GM19397 (cell line): ENCODE measurements at regions not wholly inside any gene's neighbourhood (a gene's known extent, or its start where the extent isn't known, plus 50 kb on each side); places are given as distances from the start of the nearest gene placed in this dataset.

ENCODE experiments used
- ATAC-seq: cut with Tn5 transposase; IDR thresholded peaks from one replicate; pipeline ENCODE4 v1.9.1; 2021; ENCODE audit warnings: mild to moderate bottlenecking, moderate library complexity; ENCODE audit not compliant: unreplicated experiment

DNA sequence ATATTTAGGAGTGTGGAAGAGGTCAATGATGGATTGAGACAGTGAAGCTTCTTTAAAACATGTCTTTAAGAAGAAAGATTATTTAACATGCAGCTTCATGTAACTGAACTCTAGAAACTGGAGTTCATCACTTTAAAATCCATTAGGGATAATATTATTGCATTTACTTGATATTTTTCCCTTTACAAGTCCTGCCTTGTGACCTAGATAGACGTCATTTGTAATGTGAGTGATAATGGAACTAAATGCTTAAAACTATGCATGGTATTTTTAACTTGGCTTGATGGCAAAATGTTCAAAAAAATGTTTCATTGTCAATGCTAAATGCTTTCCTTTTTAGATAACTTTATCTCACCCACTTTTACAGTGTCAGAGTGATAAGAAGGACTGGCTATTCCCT lies 723.7 kb downstream of the RWDD3 start:
- ATAC-seq, result no peak

DNA sequence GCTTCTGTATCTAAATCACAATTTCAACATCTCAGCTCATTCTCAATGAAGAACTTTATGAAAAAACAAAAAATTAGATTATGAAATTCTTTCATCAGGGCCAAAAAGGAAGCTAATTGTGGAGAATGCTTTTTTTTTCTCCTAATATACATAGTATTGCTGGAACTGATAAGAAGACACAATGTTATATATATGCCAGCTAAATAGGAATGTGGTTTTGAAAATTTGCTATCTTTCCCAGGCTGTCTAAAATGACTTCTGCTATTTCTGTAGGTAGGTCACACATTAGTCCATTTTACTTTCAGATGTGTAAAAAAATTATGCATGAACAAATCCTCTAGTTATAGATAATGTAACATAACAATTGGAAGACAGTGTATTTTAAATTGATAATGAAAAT lies 732.9 kb downstream of the RWDD3 start:
- ATAC-seq, result no peak

DNA sequence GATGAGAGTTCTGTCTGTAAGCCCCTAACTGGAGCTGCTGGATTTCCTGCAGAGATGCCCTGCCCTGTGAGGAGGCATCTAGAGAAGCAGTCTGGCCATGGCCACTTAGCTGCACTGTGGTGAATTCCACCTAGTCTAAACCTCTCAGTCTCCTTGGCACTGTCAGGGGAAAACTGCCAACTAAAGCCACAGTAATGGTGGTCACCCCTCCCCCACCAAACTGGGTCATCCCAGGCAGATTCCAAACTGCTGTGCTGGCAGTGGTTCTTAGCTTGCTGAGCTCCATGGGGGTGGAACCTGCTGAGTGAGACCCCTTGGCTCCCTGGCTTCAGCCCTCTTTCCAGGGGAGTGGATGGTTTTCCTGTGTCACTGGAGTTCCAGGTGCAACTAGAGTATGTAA lies 740.6 kb downstream of the RWDD3 start:
- ATAC-seq, result no peak

DNA sequence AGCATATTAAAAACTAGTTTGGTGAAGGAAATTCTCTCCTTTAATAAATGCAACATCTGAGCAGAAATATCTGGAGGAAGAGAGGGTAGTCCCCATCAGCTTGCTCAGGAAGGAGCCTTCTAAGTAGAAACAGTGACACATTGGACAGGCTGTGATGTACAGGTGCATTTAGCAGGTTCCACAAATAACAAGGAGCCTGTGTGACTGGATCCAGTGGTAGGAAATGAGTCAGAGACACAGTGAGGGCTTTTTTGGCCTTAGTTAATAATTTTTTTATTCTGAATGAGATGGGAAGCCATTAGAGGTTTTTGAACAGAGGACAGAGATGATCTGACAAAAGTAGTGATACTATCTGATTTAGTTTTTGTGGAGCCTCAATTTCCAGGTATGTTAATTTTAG lies 738.9 kb upstream of the PTBP2 start:
- ATAC-seq, result no peak

DNA sequence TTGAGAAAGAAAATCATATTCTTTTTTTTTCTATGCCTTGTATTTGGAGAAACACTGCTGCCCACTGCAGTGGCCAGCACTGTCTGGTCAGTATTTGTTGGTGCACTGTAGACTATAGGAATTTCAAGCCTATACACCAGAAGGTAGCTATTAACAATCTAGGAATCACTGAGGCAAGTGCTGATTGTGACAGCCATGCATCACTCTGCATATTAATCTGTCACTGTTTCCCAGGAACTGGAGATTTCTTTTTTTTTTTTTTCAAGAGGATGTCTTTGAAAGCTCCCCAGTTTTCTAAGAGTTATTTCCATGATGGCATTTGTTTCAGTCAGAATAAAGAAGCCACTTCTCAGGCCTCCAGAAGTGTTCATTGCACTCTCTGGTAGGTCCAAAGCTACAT lies 737.8 kb upstream of the PTBP2 start:
- no peak for ATAC-seq

DNA sequence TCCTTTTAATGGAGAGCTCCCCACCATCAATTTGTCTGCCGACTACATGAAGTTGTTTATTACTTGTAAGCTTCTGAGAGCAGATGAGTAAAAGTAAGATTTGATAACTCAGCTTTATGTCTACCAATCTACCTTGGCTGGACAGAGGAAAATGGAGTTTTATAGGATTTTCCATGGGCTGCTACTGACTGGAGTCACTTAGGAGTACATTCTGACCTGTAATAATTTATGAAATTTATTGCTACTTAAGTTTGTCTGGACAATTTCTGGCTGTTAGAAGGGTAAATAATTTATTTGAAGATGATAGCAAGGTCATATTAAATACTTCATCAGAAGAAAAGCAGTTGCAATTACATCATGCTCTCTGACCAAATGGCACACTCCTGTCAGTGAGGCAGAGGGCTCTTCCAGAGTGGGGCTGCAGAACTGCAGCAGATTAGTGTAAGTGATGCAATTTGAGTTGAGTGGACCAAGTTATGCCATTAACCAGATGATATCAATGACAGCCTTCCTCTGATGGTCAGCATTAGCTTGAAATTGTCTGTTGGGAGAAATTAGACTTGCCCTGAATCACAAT lies 736.7 kb upstream of the PTBP2 start:
- no peak for ATAC-seq

DNA sequence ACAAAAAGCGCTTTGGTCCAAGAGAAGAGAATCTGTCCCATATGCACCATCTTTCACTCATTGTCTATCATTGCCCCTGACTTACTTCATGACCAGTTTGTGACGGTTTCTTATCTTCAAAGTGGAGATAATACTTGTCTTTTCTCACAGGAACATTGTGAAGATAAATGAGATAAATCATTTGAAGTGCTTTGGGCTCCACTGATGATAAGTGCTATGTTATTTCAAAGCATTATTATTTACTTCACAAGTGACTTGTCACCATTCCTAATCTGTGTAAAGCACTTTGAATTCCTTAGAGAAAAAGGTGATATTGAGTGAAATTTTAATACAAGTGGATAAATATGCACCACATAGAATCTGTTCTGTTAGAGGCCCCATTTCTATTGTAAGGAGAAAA lies 731.6 kb upstream of the PTBP2 start:
- no peak for ATAC-seq

DNA sequence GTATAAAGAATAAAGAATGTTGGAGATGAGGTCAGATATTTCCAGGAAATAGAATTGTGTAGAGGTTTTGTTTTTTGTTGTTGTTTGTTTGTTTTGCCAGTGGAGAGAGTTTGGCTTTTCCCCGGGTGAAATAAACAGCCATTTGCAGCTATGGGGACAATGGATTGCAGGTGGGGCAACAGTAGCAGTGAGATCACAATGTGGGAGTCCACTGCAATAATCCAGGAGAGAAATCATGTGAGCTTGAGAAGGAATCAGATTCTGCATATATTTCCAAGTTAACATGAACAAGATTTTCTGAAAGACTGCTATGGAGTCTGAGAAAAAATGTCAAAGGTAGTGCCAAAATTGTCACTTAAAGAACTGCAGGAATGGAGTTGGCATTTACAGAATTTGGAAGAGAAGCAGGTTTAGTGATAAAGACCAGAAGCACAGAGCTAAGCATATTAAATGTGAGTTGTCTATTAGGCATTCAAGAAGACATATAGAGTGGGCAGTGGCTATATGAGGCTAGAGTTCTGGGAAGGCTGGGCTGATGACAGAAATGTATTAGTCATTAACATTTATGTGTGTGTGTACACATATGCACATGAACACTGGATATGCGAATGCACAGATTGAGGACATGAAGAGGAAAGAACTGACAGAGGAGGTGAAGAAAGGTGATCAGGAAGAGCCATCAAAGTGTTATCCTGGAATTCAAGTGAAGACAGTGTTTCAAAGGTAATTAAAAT lies 729.6 kb upstream of the PTBP2 start:
- ATAC-seq, result no peak

DNA sequence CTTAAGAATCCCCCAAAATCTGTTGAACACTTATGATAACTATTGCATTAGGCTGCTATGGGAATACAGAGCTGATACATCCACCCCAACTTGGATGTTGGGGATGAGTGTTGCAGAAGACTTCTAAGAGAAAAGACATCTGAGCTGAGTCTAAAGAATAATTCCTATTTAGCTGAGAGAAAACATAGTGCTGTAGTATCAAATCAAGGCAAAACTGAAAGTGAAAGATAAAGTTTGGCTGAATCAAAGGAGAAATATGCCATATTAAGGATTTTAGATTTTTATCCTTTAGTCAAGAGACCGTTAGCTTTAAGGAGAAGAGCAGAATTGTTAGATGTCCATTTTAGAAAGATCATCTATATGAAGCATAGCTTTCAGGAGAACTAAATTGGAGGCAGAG lies 726.9 kb upstream of the PTBP2 start:
- ATAC-seq, result no peak

DNA sequence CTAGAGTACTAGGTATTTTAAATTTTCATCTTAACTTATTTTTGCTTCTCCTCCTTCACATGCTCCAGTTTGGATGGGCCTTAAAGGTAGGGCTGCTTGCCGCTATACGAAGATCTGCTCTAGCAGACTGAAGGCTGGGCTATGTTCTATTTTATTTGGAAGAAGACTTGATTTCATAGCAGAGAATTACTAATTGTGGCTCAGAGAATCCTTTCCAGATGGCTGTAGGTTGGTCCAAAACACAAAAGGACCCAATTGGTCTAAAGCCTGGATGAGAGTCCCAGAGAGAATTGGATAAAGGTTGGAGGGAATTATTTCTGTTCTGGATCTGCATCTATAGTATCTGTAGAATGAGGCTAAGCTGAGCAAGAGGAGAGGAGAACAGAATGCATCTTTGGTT lies 719.4 kb upstream of the PTBP2 start:
- ATAC-seq, result no peak

DNA sequence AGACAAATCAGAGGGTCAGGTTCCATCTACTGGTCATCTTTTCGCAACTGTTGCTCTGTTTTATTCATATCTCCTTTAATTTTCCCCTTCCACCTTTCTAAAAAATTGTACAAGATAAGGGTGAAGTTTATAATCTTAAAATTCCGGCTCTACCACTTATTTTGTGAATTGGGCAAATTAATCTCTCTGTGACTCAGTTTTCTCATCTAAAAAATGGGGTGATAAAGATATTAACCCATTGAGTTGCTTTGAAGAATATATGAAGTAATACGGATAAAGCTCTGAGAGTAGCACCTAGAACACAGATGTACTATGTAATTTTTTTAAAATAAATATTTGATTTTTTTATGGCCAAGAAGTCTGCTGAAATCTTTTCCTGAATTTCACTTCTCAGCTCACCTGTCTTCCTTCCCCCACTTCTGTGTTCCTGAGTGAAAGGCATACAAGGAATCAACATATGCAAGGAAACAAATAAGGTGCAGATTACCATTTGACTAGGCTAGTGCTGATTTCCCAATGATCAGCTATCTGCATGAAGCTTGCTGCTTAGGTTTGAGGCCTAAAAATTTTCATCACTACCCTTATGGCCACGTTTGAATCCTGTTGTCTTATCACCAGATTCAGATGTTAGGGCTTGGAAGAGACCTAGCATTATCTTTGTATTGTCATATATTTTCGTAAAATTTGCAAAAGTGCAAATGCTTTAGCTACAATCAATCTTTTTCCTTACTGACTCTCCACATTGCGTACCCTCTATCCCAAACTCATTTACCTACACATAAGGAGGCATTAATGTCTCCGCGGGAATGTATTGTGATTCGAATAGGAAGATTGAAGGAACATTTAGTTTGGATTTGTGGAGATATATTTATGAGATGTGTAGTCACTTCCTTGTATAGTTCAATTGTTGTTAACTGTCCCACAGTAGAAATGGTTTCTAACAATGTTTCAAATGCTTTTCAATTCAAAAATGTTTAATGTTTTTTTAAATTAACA lies 718.3 kb upstream of the PTBP2 start:
- ATAC-seq, result no peak

DNA sequence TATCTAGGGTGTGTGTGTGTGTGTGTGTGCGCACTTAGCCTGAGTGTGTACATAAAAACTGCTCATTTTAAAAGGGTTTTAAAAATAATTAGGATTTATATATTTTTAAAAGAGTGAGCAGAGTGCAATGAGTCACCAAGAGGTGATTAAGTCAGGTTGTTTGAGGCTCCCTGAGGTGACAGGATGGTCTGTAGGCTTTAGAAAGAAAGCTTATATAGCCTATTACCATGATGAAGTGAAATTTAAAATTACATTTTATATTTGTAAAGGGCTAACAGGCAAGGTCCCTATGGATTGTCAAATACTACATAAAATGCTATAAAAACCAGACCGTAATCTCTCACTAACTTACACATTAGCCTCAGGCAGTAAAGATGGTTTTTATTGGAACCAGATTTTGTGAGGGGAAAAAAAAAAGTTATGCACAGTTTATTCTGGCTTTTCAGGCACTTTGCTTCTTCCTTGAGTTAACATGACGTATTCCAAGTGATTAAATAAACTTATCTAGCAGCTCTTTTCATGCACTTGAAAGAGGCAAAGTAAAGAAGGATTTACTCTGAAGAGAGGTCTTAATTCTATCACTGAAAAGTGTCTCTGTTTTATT lies 711.7 kb upstream of the PTBP2 start:
- ATAC-seq, result no peak

DNA sequence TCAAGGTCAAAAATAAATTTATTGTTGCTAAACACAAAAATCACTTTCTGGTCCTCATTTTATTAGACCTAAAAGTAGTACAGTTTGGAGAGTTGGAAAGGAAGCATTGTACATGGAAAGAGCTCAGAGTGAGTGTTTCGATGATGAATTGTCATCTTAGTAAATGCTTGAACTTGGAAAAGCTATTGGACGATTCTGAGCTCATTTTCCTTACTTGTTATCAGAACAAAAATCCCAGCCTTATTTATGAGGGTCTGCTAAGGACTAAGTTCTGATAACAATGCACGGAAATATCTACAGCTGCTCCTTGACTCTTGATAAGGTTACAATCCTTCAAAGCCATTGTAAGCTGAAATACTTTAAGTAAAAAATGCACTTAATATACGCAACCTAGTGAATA lies 710.0 kb upstream of the PTBP2 start:
- ATAC-seq, result no peak

DNA sequence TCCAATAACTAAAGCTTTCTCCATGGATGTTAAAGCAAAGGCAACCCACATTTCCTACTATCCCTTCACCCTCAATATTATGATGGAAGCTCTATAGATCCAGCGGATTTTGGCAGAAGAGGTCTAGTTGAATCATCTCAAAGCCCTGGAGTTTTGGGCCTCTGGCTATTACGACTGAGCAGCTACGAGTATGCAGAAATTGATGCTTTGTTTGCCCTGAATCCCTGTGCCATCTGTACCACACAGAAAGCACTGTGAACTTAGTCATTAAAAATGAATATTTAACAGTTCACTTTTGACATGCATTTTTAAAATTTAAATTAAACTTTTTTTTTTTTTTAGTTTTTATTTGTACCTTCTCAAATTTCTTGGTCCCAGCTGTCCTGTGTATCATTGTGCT lies 705.4 kb upstream of the PTBP2 start:
- ATAC-seq, result no peak

DNA sequence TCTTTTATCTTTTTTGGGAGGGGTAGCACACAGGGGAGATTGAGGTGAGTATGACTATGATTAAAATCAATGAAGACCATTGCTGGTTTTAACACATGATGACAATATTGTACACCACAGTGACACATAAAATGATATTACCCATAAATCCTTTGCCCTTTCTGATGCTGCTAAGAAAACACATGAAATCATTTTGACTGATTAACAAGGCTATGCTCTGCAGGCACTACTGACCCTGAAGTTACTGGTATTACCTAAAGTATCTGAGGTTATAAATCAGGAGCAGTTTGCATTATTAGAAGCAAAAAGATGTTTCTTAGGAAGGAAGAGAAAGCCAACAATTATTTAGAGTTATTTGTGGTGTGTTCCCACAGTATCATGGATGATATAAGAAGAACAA lies 701.2 kb upstream of the PTBP2 start:
- ATAC-seq, result no peak

DNA sequence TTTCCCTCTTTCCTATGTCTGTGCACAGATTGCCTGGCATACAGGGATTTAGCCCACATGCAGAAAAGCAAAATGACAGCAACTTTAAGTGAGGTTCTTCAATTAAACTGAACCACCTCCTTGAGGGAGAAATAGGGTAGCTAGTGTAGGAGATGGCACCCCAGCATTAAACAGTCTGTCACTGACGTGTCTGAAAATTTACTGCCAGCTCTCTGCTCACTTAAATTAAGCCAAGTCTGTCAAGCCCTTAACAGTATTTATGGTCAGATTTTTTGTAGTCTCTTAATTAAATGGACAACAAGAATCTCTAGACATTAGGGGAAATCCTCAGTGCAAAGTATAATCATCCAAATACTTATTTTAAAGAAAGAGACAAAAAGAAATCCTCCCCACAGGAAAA lies 696.5 kb upstream of the PTBP2 start:
- ATAC-seq, result no peak

DNA sequence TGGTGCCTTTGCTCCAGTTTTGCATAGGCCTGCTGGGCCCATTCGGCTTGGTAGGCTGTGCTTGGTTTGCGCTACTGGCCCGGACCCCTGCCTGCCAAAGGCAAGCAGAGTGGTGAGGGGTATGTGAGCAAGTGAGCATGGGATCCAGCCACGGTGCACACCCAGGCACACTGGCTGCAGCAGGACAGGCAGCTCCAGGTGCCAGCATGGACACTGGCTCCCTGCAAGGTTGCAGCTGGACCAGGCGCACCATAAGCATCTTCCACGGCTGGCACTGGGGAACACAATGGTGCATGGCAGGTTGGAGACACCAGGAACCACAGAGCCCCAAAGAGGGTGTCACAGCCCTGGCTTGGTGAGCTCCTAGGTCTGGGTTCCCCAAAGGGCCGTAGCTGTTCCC lies 693.5 kb upstream of the PTBP2 start:
- ATAC-seq, result no peak

DNA sequence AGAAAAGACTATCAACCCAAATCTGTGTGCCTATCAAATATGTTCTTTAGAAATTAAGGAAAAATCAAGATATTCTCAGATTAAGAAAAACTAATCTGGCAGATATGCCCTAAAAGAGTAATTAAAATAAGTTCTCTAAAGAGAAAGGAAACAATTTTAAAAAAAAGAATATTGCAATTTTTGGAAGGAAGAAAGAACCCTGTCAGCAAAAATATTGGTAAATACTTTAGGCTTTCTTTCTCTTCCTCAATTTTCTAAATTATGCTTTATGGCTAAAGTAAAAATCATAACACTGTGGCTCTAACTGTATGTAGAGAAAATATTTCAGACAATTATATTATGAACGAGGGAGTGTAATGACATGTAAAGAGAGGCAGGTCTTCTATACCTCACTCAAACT lies 691.3 kb upstream of the PTBP2 start:
- ATAC-seq, result no peak

DNA sequence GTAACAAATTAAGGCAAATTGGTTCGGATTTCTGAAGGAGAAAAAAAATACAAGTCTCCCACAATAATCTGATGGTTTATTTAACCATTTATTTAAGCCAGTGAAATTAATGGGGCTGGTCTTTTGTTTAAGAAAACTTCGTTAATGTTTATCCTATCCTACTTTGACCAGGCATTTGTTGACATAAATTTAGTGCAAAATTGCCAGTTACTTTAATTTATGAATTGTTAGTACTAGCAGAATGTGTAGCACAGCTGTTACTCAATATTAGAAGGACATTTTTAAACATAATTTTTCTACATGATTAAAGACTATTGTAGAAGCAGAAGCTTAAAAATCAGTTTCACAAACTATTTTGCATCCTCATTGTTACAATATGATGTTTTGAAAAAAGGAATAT lies 687.6 kb upstream of the PTBP2 start:
- ATAC-seq, result no peak

DNA sequence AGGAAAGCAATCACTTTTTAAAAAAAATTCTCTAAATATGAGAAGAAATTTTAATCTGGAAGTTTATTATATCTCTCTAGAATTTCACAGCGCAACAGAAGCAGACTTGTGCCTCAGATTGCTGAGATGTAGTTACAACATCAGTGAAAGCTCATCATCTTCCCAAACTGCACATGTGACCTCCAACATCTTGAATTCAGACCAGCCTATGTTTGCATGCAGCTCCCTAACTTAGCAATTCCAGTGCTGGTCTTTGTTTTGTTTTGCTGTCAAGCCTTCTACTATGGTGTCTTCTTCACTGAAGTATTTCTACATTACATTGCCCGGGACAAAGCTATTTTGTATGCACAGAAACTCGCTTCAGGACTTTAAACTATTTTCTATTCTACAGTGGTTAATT lies 684.8 kb upstream of the PTBP2 start:
- no peak for ATAC-seq

DNA sequence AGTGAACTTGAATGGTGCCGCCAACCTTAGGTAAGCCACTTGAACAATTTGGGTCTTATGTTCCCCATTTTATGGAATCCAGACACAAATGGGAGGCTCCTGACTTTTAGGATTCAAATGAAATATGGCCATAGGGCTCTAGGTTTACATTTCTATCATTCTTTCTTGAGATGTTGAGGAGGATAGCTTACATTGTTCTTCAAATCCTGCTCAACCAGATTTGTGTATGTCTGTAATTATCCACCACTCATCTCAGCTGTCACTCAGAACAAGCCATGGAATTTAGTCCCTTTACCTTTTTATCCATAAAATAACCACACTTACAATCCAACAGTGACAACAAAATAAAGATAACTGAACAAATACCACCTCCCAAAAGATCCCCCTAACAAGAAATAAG lies 682.9 kb upstream of the PTBP2 start:
- no peak for ATAC-seq

DNA sequence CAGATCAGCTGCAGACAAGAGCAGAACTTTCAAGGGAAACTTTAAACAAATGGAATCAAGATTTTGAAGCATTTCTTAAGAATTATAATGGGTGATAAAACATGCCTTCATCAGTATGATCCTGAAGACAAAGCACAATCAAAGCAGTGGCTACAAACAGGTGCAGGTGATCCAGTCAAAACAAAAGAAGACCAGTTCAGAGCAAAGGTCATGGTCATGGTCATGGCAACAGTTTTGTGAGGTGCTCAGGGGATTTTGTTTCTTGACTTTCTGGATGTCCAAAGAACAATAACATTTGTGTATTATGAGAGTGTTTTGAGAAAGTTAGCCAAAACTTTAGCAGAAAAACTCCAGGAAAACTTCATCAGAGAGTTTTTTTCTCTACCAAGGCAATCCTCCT lies 681.7 kb upstream of the PTBP2 start:
- ATAC-seq, result no peak
